ENCODE measurements at regions not wholly inside any gene's neighbourhood (a gene's known extent, or its start where the extent isn't known, plus 50 kb on each side); places are given as distances from the start of the nearest gene placed in this dataset.

- TF ChIP-seq, protein P1, sequence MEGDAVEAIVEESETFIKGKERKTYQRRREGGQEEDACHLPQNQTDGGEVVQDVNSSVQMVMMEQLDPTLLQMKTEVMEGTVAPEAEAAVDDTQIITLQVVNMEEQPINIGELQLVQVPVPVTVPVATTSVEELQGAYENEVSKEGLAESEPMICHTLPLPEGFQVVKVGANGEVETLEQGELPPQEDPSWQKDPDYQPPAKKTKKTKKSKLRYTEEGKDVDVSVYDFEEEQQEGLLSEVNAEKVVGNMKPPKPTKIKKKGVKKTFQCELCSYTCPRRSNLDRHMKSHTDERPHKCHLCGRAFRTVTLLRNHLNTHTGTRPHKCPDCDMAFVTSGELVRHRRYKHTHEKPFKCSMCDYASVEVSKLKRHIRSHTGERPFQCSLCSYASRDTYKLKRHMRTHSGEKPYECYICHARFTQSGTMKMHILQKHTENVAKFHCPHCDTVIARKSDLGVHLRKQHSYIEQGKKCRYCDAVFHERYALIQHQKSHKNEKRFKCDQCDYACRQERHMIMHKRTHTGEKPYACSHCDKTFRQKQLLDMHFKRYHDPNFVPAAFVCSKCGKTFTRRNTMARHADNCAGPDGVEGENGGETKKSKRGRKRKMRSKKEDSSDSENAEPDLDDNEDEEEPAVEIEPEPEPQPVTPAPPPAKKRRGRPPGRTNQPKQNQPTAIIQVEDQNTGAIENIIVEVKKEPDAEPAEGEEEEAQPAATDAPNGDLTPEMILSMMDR (IDR thresholded peaks at IDR 0.05), result no peak
- no peak for TF ChIP-seq ZFX (IDR thresholded peaks at IDR 0.05; ENCODE audit: borderline replicate concordance)
Measured at GRCh38 chr15:95784508-95784907, 546.0 kb upstream of the NR2F2 start.

Measured in 22Rv1 (cell line).